Panc1 (cell line): ENCODE measurements at regions not wholly inside any gene's neighbourhood (a gene's known extent, or its start where the extent isn't known, plus 50 kb on each side); places are given as distances from the start of the nearest gene placed in this dataset.

Experiments used
- ATAC-seq: fragments of 200-7000 bp; cut with Tn5 transposase; 2 replicates; pipeline ENCODE4 v1.9.1; 2020; ENCODE audit warnings: mild to moderate bottlenecking, moderate library complexity
- BruUV-seq: library from RNA; stranded (reverse); fragments of 400-500 nt; replicated peaks from 2 replicates; lab custom pipeline; 2021; lab: Mats Ljungman, UMichigan
- CTCF ChIA-PET: fragments of 300-600 bp; sonication (Branson Sonifier 250); formaldehyde crosslinking; loops from one replicate; lab custom pipeline; 2022; ENCODE audit warnings: antibody characterized with exemption; lab: Charles Lee
- POLR2A ChIA-PET: fragments of 300-600 bp; sonication (Branson Sonifier 250); formaldehyde crosslinking; loops from one replicate; lab custom pipeline; 2022; ENCODE audit warnings: antibody characterized with exemption; lab: Charles Lee
- DNase-seq: peaks from one replicate; pipeline ENCODE4 v3.0.0-alpha.2; 2010; ENCODE audit warnings: low read depth, low spot score
- H3K27ac ChIP-seq: 2 replicates; pipeline ENCODE4 v1.5.1; 2011; ENCODE audit warnings: mild to moderate bottlenecking, low read length, inconsistent platforms
- H3K27me3 ChIP-seq: fragments of 200-500 bp; sonication (Bioruptor generic); 2 replicates; pipeline ENCODE4 v1.6.0; 2014; ENCODE audit warnings: low read length, inconsistent platforms; ENCODE audit not compliant: control insufficient read depth, insufficient read depth
- H3K36me3 ChIP-seq: fragments of 200-500 bp; sonication (Bioruptor generic); 2 replicates; pipeline ENCODE4 v1.5.1; 2014; ENCODE audit warnings: inconsistent platforms, mild to moderate bottlenecking, low read length, moderate library complexity; ENCODE audit not compliant: control insufficient read depth, insufficient read depth
- H3K4me1 ChIP-seq: 2 replicates; pipeline ENCODE4 v1.5.1; 2011; ENCODE audit warnings: inconsistent platforms, mild to moderate bottlenecking, low read length, moderate library complexity; ENCODE audit not compliant: control insufficient read depth, insufficient read depth
- H3K4me3 ChIP-seq, 2 experiments: 2 replicates each; pipeline ENCODE4 v1.5.1; 2011 to 2012; ENCODE audit warnings: low read depth in 2 of 2, low read length in 2 of 2, mild to moderate bottlenecking in 2 of 2, inconsistent platforms in 1 of 2, moderate library complexity in 1 of 2
- H3K9me3 ChIP-seq: fragments of 200-500 bp; sonication (Bioruptor generic); 2 replicates; pipeline ENCODE4 v1.5.1; 2014; ENCODE audit warnings: low read depth, mild to moderate bottlenecking, inconsistent platforms, low read length, moderate library complexity; ENCODE audit not compliant: control insufficient read depth, insufficient read depth
- POLR2AphosphoS5 ChIP-seq: IDR thresholded peaks from 2 replicates; pipeline ENCODE4 v1.6.1; 2012; ENCODE audit warnings: mild to moderate bottlenecking, low read depth, low read length, moderate library complexity
- SIN3A ChIP-seq: IDR thresholded peaks from 2 replicates; pipeline ENCODE4 v1.6.1; 2012; ENCODE audit warnings: low read depth, mild to moderate bottlenecking, low read length, moderate library complexity, borderline replicate concordance; ENCODE audit not compliant: insufficient read depth
- TCF7L2 ChIP-seq: IDR thresholded peaks from 2 replicates; pipeline ENCODE4 v1.6.1; 2011; ENCODE audit warnings: mild to moderate bottlenecking, low read depth, low read length, inconsistent platforms
- in situ Hi-C: cut with HindIII; loops from 2 replicates; pipeline ENCODE4 v1.10.0; 2016; ENCODE audit warnings: low sequenced_read_pairs, low pct_unique_long_range_greater_than_20kb
- intact Hi-C: fragments of 100-400 bp; cut with micrococcal nuclease; formaldehyde crosslinking; loops from one replicate; pipeline ENCODE4 v1.10.0; 2022; ENCODE audit not compliant: unreplicated experiment
- TF ChIP-seq, protein P1 (sequence below), 2 experiments: IDR thresholded peaks; 2 replicates each; pipeline ENCODE4 v1.6.1; 2011 to 2012; ENCODE audit warnings: low read depth in 2 of 2, control low read depth in 1 of 2, low read length in 1 of 2, mild to moderate bottlenecking in 1 of 2, moderate library complexity in 1 of 2; ENCODE audit not compliant: insufficient read depth in 1 of 2
- TF ChIP-seq, protein P2 (sequence below): fragments of 450-650 bp; IDR thresholded peaks from 2 replicates; pipeline ENCODE4 v1.5.1; 2017; ENCODE audit warnings: mild to moderate bottlenecking

DNA sequence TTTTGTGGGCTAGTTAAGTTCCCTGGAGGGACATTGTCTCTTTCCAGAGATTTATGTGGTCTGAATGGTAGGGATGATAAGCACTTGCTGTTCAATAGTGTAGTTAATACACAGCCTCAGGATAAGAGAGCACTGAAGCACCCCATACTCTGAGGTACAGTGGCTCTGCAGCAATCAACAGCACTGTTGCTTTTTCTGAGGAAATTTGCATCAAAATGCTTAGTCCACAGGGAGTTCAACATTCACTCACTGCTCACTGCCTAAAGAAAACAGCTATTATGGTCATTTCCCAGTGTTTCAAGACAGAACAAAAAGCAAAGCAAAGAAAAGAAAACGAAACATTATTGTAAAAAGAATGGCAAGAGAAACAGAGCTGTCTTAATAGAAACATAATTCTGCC lies 441.9 kb downstream of the PLOD2 start:
- DNase-seq (no peak), ATAC-seq (no peak)
- no peaks in the 10 kb centered on the region for H3K4me1 ChIP-seq
- no peaks in the 10 kb centered on the region for H3K27me3 ChIP-seq
- CTCF ChIA-PET: no interaction called here
- TF ChIP-seq, protein P1, sequence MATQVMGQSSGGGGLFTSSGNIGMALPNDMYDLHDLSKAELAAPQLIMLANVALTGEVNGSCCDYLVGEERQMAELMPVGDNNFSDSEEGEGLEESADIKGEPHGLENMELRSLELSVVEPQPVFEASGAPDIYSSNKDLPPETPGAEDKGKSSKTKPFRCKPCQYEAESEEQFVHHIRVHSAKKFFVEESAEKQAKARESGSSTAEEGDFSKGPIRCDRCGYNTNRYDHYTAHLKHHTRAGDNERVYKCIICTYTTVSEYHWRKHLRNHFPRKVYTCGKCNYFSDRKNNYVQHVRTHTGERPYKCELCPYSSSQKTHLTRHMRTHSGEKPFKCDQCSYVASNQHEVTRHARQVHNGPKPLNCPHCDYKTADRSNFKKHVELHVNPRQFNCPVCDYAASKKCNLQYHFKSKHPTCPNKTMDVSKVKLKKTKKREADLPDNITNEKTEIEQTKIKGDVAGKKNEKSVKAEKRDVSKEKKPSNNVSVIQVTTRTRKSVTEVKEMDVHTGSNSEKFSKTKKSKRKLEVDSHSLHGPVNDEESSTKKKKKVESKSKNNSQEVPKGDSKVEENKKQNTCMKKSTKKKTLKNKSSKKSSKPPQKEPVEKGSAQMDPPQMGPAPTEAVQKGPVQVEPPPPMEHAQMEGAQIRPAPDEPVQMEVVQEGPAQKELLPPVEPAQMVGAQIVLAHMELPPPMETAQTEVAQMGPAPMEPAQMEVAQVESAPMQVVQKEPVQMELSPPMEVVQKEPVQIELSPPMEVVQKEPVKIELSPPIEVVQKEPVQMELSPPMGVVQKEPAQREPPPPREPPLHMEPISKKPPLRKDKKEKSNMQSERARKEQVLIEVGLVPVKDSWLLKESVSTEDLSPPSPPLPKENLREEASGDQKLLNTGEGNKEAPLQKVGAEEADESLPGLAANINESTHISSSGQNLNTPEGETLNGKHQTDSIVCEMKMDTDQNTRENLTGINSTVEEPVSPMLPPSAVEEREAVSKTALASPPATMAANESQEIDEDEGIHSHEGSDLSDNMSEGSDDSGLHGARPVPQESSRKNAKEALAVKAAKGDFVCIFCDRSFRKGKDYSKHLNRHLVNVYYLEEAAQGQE (IDR thresholded peaks at IDR 0.05; ENCODE audit: insufficient read depth in 1 of 2, low read depth in 2 of 2, low read length in 1 of 2): no peak
- TF ChIP-seq POLR2AphosphoS5: no peak
- no peak for TF ChIP-seq TCF7L2
- H3K27ac ChIP-seq: no peak overlapping the region
- H3K9me3 ChIP-seq: no peaks in the 10 kb centered on the region
- no TSS peak for BruUV-seq
- in situ Hi-C loops (no loop called here), intact Hi-C loops (no loop called here)
- H3K36me3 ChIP-seq: no peaks in the 10 kb centered on the region
- no peak overlapping the region for H3K4me3 ChIP-seq
- POLR2A ChIA-PET: no interaction called here

DNA sequence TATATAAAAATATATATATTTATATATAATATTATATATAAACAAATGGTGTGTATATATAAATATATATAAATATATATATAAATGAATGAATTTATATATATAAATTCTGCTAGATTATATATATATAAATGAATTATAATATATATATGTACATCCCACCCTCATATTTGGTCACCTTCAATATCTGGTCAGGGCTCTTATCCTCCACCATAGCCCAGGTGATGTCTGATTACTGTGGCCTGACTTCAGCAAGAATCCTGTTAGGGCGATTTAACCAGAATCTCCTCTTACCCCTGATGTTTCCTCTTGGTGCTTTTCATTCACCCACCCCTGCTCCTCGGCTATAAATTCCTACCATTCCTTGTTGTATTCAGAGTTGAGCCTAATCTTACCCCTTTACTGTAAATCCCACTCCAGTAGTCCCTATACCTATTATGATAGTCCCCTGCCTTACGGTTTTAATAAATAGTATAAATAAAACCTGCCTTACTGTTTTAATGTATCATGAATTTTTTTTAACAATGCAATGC lies 439.6 kb downstream of the PLOD2 start:
- intact Hi-C loops (no loop called here), in situ Hi-C loops (no loop called here)
- no peak overlapping the region for H3K4me3 ChIP-seq
- H3K36me3 ChIP-seq: no peaks in the 10 kb centered on the region
- H3K27me3 ChIP-seq: no peaks in the 10 kb centered on the region
- ATAC-seq (no peak), DNase-seq (no peak)
- CTCF ChIA-PET: no interaction called here
- TF ChIP-seq, protein P1 (IDR thresholded peaks at IDR 0.05; ENCODE audit: insufficient read depth in 1 of 2, low read depth in 2 of 2, low read length in 1 of 2): no peak
- no peak for TF ChIP-seq POLR2AphosphoS5
- no peak for TF ChIP-seq TCF7L2
- TF ChIP-seq, protein P2, sequence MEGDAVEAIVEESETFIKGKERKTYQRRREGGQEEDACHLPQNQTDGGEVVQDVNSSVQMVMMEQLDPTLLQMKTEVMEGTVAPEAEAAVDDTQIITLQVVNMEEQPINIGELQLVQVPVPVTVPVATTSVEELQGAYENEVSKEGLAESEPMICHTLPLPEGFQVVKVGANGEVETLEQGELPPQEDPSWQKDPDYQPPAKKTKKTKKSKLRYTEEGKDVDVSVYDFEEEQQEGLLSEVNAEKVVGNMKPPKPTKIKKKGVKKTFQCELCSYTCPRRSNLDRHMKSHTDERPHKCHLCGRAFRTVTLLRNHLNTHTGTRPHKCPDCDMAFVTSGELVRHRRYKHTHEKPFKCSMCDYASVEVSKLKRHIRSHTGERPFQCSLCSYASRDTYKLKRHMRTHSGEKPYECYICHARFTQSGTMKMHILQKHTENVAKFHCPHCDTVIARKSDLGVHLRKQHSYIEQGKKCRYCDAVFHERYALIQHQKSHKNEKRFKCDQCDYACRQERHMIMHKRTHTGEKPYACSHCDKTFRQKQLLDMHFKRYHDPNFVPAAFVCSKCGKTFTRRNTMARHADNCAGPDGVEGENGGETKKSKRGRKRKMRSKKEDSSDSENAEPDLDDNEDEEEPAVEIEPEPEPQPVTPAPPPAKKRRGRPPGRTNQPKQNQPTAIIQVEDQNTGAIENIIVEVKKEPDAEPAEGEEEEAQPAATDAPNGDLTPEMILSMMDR: no peak
- TF ChIP-seq SIN3A: no peak
- no peak overlapping the region for H3K27ac ChIP-seq
- BruUV-seq: no TSS peak
- H3K4me1 ChIP-seq: no peaks in the 10 kb centered on the region
- POLR2A ChIA-PET: no interaction called here
- H3K9me3 ChIP-seq: no peaks in the 10 kb centered on the region
